ENCODE measurements at regions not wholly inside any gene's neighbourhood (a gene's known extent, or its start where the extent isn't known, plus 50 kb on each side); places are given as distances from the start of the nearest gene placed in this dataset.

GRCh38 chr9:99345942-99346341 lies 123.9 kb downstream of the SEC61B start:
- Histone ChIP-seq H2AFZ (ENCODE audit: low read length) (no peak overlapping the region), H3K79me2 (ENCODE audit: insufficient read depth, low read length) (no peaks in the 10 kb centered on the region), H3K4me2 (ENCODE audit: low read length) (no peak overlapping the region), H3K9me2 (ENCODE audit: low read depth, low read length) (no peaks in the 10 kb centered on the region), H3K27ac (ENCODE audit: low read depth, low read length, poor library complexity, severe bottlenecking) (no peak overlapping the region), H3K4me3 (ENCODE audit: low read depth, low read length, poor library complexity, severe bottlenecking) (no peak overlapping the region), H3K36me3 (ENCODE audit: insufficient read depth, low read length) (no peaks in the 10 kb centered on the region), H3K4me1 (ENCODE audit: insufficient read depth, low read length, severe bottlenecking) (no peaks in the 10 kb centered on the region), H4K20me1 (ENCODE audit: insufficient read depth, low read length) (no peaks in the 10 kb centered on the region), H3K9me3 (ENCODE audit: low read length) (no peaks in the 10 kb centered on the region), H3F3A (ENCODE audit: insufficient read depth, low read length) (no peaks in the 10 kb centered on the region), H3K27me3 (ENCODE audit: insufficient read depth, low read length) (0 out of 2 replicates have a peak, but pooled peaks cover 4% of the 10 kb centered on the region), H3K9ac (ENCODE audit: low read length) (no peak overlapping the region)
- TF ChIP-seq EZH2 (IDR thresholded peaks at IDR 0.05; ENCODE audit: borderline replicate concordance, low read length), result no peak
- TF ChIP-seq, protein P1, sequence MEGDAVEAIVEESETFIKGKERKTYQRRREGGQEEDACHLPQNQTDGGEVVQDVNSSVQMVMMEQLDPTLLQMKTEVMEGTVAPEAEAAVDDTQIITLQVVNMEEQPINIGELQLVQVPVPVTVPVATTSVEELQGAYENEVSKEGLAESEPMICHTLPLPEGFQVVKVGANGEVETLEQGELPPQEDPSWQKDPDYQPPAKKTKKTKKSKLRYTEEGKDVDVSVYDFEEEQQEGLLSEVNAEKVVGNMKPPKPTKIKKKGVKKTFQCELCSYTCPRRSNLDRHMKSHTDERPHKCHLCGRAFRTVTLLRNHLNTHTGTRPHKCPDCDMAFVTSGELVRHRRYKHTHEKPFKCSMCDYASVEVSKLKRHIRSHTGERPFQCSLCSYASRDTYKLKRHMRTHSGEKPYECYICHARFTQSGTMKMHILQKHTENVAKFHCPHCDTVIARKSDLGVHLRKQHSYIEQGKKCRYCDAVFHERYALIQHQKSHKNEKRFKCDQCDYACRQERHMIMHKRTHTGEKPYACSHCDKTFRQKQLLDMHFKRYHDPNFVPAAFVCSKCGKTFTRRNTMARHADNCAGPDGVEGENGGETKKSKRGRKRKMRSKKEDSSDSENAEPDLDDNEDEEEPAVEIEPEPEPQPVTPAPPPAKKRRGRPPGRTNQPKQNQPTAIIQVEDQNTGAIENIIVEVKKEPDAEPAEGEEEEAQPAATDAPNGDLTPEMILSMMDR (IDR thresholded peaks at IDR 0.05; ENCODE audit: low read length), result no peak

DNA sequence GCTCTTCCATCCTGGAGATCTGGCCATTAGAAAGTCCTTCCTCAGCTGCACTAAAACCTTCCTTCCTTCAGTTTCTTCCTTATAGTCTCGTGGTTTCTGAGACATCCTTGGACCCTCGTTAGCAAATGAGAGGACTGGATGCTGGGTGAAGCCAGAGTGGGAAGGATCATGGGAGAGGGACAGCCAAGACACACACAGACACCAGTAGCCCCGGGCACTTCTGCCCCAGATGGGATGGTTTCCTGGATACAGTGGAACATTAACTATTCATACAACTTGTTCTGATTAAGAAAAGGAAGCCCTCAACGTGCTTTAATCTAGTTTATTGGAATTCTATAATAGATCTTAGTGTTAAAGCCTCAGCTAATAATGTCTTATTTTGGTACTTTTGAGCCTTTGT lies 125.5 kb downstream of the SEC61B start:
- Histone ChIP-seq H3K4me2 (ENCODE audit: low read length) (no peak overlapping the region), H3K4me1 (ENCODE audit: insufficient read depth, low read length, severe bottlenecking) (no peaks in the 10 kb centered on the region), H3K79me2 (ENCODE audit: insufficient read depth, low read length) (no peaks in the 10 kb centered on the region), H3K27ac (ENCODE audit: low read depth, low read length, poor library complexity, severe bottlenecking) (no peak overlapping the region), H3K9me2 (ENCODE audit: low read depth, low read length) (no peaks in the 10 kb centered on the region), H3K9me3 (ENCODE audit: low read length) (no peaks in the 10 kb centered on the region), H3K27me3 (ENCODE audit: insufficient read depth, low read length) (0 out of 2 replicates have a peak, but pooled peaks cover 4% of the 10 kb centered on the region), H3K9ac (ENCODE audit: low read length) (no peak overlapping the region), H3K36me3 (ENCODE audit: insufficient read depth, low read length) (no peaks in the 10 kb centered on the region), H3F3A (ENCODE audit: insufficient read depth, low read length) (no peaks in the 10 kb centered on the region), H3K4me3 (ENCODE audit: low read depth, low read length, poor library complexity, severe bottlenecking) (no peak overlapping the region), H4K20me1 (ENCODE audit: insufficient read depth, low read length) (no peaks in the 10 kb centered on the region), H2AFZ (ENCODE audit: low read length) (no peak overlapping the region)
- TF ChIP-seq, protein P1 (IDR thresholded peaks at IDR 0.05; ENCODE audit: low read length), result no peak

DNA sequence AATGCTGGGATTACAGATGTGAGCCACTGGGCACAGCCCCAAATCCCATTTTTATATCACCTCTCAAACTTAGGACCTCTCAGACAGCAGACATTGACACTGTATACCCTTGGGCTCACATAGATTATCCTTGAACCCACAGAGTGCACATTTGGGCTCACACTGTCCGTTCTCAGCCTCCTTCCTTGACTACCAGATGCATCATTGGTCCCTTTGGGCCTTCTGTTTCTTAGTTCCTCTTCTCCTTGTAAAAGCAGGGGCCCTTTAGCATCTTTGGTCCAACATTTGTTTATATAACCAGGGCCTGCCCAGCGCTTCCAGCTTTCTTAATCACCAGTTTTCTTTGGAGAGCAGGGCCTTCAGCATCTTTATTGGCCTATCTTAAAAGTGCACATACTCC lies 126.2 kb downstream of the SEC61B start:
- Histone ChIP-seq H3K9me2 (ENCODE audit: low read depth, low read length) (no peaks in the 10 kb centered on the region), H3K36me3 (ENCODE audit: insufficient read depth, low read length) (no peaks in the 10 kb centered on the region), H3K4me3 (ENCODE audit: low read depth, low read length, poor library complexity, severe bottlenecking) (no peak overlapping the region), H3K27ac (ENCODE audit: low read depth, low read length, poor library complexity, severe bottlenecking) (no peak overlapping the region), H3K4me1 (ENCODE audit: insufficient read depth, low read length, severe bottlenecking) (no peaks in the 10 kb centered on the region), H3K79me2 (ENCODE audit: insufficient read depth, low read length) (no peaks in the 10 kb centered on the region), H2AFZ (ENCODE audit: low read length) (no peak overlapping the region), H3K9ac (ENCODE audit: low read length) (no peak overlapping the region), H3K9me3 (ENCODE audit: low read length) (no peaks in the 10 kb centered on the region), H3K27me3 (ENCODE audit: insufficient read depth, low read length) (0 out of 2 replicates have a peak, but pooled peaks cover 4% of the 10 kb centered on the region), H3K4me2 (ENCODE audit: low read length) (no peak overlapping the region), H4K20me1 (ENCODE audit: insufficient read depth, low read length) (no peaks in the 10 kb centered on the region), H3F3A (ENCODE audit: insufficient read depth, low read length) (no peaks in the 10 kb centered on the region)
- TF ChIP-seq, protein P1 (IDR thresholded peaks at IDR 0.05; ENCODE audit: low read length), result no peak
- no peak for TF ChIP-seq EZH2 (IDR thresholded peaks at IDR 0.05; ENCODE audit: borderline replicate concordance, low read length)
